Motor neuron (in vitro differentiated cells): ENCODE measurements at regions not wholly inside any gene's neighbourhood (a gene's known extent, or its start where the extent isn't known, plus 50 kb on each side); places are given as distances from the start of the nearest gene placed in this dataset.
A peak's percentile ranks its signal among the peaks of the same experiment; 100 is the strongest.

Experiments
- ATAC-seq, 8 experiments: fragments of 200-7000 bp; cut with Tn5 transposase; replicated peaks in 6 of 8; 2 replicates each; pipeline ENCODE4 v1.8.0; 2021; ENCODE audit warnings: mild to moderate bottlenecking in 8 of 8, moderate library complexity in 8 of 8
- H3K27ac ChIP-seq, 2 donors: fragments of 250-450 bp; sonication (Bioruptor Pico); 2 replicates each; pipeline ENCODE4 v1.9.0; 2021; ENCODE audit warnings: antibody characterized with exemption in 2 of 2, mild to moderate bottlenecking in 2 of 2, moderate library complexity in 1 of 2
- H3K4me1 ChIP-seq, 2 donors: fragments of 250-450 bp; sonication (Bioruptor Pico); replicated peaks in 1 of 2; 2 replicates each; pipeline ENCODE4 v1.6.1; 2021; ENCODE audit warnings: antibody characterized with exemption in 2 of 2, mild to moderate bottlenecking in 2 of 2, moderate library complexity in 1 of 2
- H3K4me3 ChIP-seq, 5 donors: fragments of 250-450 bp; sonication (Bioruptor Pico); 2 replicates each; pipeline ENCODE4 v1.9.0; 2021; ENCODE audit warnings: antibody characterized with exemption in 5 of 5, mild to moderate bottlenecking in 5 of 5, moderate library complexity in 4 of 5
- WGBS, 10 experiments: fragments of 450-650 bp; shearing (Covaris generic); methylation state at CpG; one replicate each; pipeline ENCODE4 v1.0.0; 2022; 5-methylcytosine and 5-hydroxymethylcytosine counted together
- in situ Hi-C, 9 experiments: fragments of 400-800 bp; cut with MboI; loops; one replicate each; pipeline ENCODE4 v1.15.0; 2021; ENCODE audit warnings: low sequenced_read_pairs in 9 of 9, low pct_unique_long_range_greater_than_20kb in 2 of 9; ENCODE audit not compliant: unreplicated experiment in 9 of 9

DNA sequence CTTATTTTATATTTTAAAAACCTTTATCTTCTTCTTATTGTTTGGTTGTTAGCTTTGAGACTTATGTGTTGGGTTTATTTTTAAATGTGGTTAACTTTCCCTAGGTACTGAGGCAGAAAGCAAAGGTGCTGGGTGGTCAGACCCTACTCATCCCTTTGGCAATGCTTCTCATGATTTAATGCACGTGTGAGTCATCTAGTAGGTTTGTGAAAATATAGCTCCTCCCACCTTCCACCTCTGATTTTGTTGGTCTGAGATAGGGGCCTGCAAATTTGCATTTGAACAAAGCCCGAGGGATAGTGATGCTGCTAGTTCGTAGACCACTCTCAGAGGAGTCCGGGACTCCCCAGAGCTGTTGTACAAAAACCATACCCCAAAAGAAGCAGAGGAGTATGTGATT lies 771.3 kb upstream of the ARGLU1 start:
- H3K4me1 ChIP-seq: peaks cover 3 to 31% of the 10 kb centered on the region in 2 donors
- no peak overlapping the region for H3K27ac ChIP-seq
- in situ Hi-C loops: no loop called here
- ATAC-seq: peak in 5 of 8 experiments; percentile 69 to 78 (median 77)
- WGBS, 10 experiments: 28 to 79% (median 62%) methylated on average over 2 to 4 of the region's 4 CpGs; no CpG with 5 or more reads in 3 of the 10 experiments
- no peak overlapping the region for H3K4me3 ChIP-seq

DNA sequence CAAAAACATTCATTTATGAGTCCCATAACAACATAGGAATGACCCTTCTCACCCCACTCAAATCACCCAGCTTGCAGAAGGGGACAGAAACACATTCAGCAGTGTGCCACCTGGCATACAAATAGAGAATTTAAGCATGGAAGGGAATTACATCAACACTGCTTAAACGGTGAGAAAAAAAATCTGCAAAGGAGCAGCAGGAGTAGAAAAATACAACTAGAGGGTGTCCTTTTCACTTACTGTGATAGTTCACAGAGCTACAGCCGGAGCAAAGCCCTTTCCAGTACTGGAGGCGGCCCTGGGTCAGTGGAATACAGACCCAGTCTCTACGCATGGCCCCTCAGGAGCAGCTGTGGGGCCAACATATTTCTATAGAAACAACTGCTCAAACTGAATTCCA lies 764.3 kb upstream of the ARGLU1 start:
- Histone ChIP-seq H3K4me1 (peaks cover 0 to 9% of the 10 kb centered on the region in 2 donors), H3K4me3 (no peak overlapping the region), H3K27ac (no peak overlapping the region)
- in situ Hi-C loops: no loop called here
- ATAC-seq: peak in 5 of 8 experiments; percentile 19 to 77 (median 32)
- WGBS, 10 experiments: 40 to 100% (median 69%) methylated on average over 1 to 3 of the region's 4 CpGs; no CpG with 5 or more reads in 2 of the 10 experiments

DNA sequence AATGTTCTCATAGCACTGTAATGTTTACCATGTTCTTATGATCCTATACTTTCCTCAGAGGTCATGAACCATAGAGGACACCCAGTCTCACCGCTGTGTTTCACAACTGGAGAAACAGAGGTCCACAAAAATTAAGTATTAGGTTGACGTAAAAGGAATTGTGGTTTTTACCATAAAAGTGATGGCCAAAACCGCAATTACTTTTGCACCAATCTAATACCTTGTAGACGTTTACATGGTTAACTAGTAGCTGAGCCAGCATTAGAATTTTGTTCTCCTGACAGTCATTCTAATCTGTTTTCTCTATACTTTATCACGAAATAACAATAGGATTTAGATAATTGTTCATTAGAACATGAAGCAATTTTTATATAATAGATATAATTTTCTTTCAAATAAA lies 763.4 kb upstream of the ARGLU1 start:
- ATAC-seq: no peak
- H3K27ac ChIP-seq: no peak overlapping the region
- 45 to 100% (median 88%) methylated on average over 3 to 5 of the region's 5 CpGs for WGBS, 10 experiments
- in situ Hi-C loops: no loop called here
- no peak overlapping the region for H3K4me3 ChIP-seq
- peaks cover 0 to under 1% of the 10 kb centered on the region in 2 donors for H3K4me1 ChIP-seq

DNA sequence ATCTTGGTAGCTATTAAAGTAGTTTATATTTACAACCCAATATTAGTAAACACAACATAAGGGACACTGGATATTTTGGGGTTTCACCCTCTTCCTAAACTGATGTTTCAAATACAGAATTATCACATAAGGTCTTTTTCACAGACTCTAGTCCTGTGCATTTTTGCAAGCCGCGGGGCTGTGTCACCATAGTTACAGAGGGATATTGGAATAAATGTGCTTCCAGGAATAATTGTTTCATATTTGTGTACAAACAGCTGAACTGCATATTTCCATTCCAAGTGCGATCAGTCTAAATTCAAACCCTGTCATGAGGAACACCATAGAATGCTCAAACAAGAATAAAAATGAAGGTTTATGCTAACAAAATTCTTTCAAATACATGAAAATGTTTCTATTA lies 762.5 kb upstream of the ARGLU1 start:
- in situ Hi-C loops: no loop called here
- WGBS, 10 experiments: 13 to 100% (median 90%) methylated on average over 1 to 3 of the region's 3 CpGs; no CpG with 5 or more reads in 2 of the 10 experiments
- Histone ChIP-seq H3K27ac (no peak overlapping the region), H3K4me3 (no peak overlapping the region), H3K4me1 (no peaks in the 10 kb centered on the region)
- no peak for ATAC-seq

DNA sequence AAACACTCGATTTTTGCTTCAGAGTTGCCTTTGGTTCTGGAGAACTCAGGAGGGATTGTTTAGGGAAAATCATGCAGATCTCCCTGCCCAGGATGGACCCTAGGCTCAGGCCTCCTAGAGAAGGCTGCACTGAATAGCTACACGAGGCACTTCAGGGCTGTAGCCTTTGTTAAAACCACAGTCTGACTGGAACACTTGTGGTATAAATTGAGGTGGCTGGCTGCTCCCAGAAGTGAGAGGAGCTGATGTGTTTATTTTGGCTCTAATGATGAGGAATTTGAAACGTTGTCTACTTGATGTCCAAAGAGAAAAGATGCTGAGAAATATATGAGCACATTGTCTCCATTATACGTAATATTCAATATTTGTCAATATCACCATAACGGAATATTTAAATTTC lies 762.1 kb upstream of the ARGLU1 start:
- 20 to 100% (median 61%) methylated on average over 1 to 5 of the region's 5 CpGs for WGBS, 10 experiments
- in situ Hi-C loops: no loop called here
- H3K4me3 ChIP-seq: no peak overlapping the region
- peaks cover 0 to under 1% of the 10 kb centered on the region in 2 donors for H3K4me1 ChIP-seq
- ATAC-seq: peak in 1 of 8 experiments; percentile 49
- H3K27ac ChIP-seq: no peak overlapping the region

DNA sequence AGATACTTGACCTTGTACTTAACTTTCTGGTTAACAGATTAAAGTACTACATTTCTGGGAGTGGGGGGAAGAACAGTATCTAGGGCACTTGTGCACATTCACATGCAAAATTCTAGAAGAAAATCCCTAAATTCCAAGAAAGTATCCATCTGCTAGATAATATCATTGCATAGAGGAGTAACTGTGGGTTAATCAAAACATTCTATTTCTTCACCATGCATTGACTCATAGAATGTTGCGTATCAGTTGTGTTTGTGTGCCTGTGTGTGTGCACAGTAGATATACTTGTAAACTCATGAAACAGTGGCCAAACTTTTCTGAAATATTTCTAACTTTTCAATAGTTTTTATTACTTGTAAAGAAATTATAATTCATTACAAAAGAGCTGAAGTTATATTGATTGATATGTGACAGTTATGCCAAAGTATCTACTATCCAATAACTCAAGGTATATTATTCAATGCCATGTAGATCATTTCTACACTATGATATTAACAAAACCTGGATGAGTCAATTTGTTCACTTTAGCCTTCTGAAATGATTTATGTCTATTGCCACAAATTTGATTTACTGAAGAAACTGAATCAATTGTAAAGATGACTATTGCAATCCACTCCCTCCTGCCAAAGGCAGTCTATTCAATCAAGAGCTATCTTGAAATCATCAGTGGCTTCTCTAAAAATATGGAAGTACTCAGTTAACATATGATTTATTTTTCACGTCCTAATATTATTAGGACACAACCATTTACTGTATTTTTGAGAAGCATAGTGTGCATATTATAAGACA lies 756.7 kb upstream of the ARGLU1 start:
- no peak for ATAC-seq
- in situ Hi-C loops: no loop called here
- Histone ChIP-seq H3K4me1 (peaks cover 0 to 2% of the 10 kb centered on the region in 2 donors), H3K27ac (no peak overlapping the region), H3K4me3 (no peak overlapping the region)
- 14 to 100% (median 88%) methylated on average over 1 to 2 of the region's 2 CpGs; no CpG with 5 or more reads in 1 of the 10 experiments for WGBS, 10 experiments

DNA sequence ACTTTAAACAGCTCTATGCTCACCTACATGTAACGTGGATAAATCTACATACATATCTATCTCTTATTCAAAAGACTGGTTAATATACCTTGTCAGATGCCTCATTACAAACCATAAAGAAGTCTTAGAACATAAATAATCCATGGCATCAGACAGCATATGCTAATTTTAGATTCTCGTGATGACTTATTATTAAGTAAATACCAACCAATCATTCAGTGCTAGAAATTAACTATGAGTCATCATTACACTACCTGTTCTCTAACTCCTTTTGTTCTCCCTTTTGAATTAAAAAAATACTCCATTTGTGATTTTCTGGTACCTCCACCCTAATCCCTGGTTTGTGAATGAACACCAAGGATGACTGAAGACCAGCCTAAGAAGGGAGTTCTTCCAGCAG lies 754.3 kb upstream of the ARGLU1 start:
- H3K4me3 ChIP-seq: no peak overlapping the region
- ATAC-seq: peak in 3 of 8 experiments; percentile 25 to 36 (median 26)
- H3K4me1 ChIP-seq: peaks cover 0 to 2% of the 10 kb centered on the region in 2 donors
- 40 to 100% (median 81%) methylated on average over 1 to 2 of the region's 2 CpGs for WGBS, 10 experiments
- H3K27ac ChIP-seq: no peak overlapping the region
- in situ Hi-C loops: no loop called here

DNA sequence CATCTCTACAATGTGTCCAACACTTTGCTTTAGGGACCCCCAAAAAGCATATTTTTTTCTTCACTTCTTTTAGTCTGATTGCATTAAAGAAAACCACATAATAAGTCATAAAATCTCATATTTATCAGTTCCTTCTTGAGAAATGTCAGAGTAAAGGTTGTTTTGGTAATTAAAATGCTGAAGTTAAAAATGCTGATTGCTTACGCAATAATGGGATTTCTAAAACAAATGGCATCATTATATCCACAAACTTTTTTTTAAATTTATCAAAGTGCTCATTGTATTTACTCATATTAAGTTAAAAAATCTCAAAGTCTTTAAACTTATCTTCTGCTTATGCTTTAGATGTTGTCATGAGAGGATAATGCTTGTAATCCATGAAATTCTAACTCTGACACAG lies 737.2 kb upstream of the ARGLU1 start:
- 71 to 100% (median 90%) methylated on average over 1 of the region's 1 CpG; no CpG with 5 or more reads in 2 of the 10 experiments for WGBS, 10 experiments
- in situ Hi-C loops: no loop called here
- H3K4me1 ChIP-seq: no peaks in the 10 kb centered on the region

DNA sequence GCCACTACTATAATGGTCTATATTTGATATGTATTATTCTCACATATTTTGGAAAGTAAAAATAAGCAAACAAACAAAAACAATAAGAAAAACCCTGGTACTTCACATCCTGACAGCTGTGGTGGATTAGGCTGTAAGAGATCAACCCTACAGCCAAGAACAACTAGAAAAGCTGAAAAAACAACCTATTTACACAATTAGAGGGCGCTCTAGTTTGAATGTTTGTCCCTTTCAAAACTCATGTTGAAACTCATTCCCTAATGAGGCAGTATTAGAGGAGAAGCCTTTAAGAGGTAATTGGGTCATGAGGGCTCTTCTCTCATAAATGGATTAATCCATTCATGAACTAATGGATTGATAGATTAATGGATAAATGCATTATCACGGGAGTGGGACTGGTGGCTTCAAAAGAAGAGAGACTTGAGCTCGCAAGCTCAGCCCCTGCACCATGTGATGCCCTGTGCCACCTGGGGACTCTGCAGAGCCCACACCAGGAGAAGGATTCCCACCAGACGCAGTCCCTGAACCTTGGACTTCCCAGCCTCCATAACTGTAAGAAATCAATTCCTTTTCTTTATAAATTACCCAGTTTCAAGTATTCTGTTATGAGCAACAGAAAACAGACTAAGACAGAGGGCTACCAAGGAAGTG lies 733.9 kb upstream of the ARGLU1 start:
- ATAC-seq: no peak
- WGBS, 10 experiments: 14 to 88% (median 69%) methylated on average over 1 to 4 of the region's 4 CpGs; no CpG with 5 or more reads in 2 of the 10 experiments
- in situ Hi-C loops: no loop called here
- Histone ChIP-seq H3K4me3 (no peak overlapping the region), H3K4me1 (no peaks in the 10 kb centered on the region), H3K27ac (no peak overlapping the region)

More for the DNA sequence above, 737.2 kb upstream of the ARGLU1 start:
- Histone ChIP-seq H3K27ac (no peak overlapping the region), H3K4me3 (no peak overlapping the region)
- no peak for ATAC-seq

DNA sequence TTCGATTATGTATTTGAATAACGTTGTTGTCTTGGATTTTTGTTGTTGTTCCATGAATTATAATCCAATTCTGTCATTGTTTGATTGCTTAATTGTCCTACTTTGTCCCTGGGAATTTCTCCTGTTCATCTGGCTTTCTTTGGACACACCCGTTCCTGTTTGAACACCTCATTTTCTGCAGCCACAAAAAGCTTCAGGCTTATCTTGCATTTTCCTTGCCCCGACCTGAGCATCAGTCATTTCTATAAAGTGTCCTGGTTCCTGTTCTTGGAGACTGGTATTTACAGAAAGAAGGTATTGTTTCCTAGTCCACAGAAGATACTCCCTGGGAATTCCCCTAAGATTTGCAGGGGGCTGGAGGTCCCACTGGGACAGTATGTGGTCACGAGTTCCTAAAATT lies 731.8 kb upstream of the ARGLU1 start:
- 29 to 96% (median 80%) methylated on average over 1 to 5 of the region's 5 CpGs for WGBS, 10 experiments
- Histone ChIP-seq H3K4me1 (no peaks in the 10 kb centered on the region), H3K27ac (no peak overlapping the region), H3K4me3 (no peak overlapping the region)
- in situ Hi-C loops: no loop called here
- no peak for ATAC-seq

DNA sequence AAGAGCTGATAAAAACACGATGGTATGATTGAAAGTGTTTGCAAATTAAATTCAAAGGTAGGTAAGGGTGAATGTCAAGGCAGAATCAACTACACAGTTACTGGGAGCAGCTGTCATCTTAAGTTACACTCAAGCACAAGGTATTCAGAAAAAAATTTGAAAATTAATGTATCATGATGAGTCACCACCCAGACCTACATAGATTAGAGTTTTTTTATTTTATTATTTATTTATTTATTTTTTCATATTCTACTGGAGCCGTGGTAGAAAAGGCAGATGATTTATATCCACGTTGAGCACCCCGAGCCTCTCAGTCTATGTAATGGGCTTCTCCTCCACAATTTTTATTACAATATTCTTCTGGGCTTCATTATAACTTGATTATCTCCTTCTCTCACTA lies 728.9 kb upstream of the ARGLU1 start:
- Histone ChIP-seq H3K4me3 (no peak overlapping the region), H3K4me1 (no peaks in the 10 kb centered on the region), H3K27ac (no peak overlapping the region)
- peak in 3 of 8 experiments; percentile 16 to 47 (median 38) for ATAC-seq
- WGBS, 10 experiments: 44 to 86% (median 61%) methylated on average over 2 to 4 of the region's 4 CpGs; no CpG with 5 or more reads in 1 of the 10 experiments
- in situ Hi-C loops: no loop called here

DNA sequence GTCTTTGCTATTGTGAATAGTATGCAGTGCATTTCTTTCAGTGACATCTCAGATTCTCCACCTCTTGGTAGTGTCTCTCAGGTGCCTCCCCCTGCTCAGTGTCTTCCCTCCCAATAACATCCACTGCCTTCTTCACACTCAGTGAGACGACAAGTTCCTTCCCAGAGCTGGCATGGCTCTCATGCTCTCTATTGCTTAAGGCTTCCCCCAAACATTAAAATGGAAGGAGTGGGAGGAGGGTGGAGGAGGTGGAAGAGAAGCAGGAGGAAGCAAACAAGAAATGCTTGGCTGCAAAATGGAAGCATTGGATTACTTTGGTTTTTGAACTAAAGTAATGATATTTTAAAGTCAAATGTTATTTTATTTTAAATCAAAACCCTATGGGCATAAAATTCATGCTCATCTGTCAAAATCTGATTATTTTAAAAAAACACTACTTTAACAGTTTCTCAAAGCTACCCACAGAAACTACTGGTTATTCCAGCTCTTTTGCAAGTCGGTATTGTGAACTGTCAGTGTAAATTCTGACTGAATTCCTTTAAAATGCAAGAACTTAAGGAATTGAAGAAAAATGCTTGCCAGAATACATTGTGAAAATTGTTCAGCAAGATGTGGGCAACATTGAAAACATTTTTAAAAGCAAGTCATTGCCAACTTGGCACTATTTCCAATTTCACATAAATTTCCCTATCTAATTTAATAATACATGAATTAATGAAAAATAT lies 727.6 kb upstream of the ARGLU1 start:
- H3K27ac ChIP-seq: no peak overlapping the region
- ATAC-seq: no peak
- in situ Hi-C loops: no loop called here
- 0 to 100% (median 75%) methylated on average over 1 to 2 of the region's 2 CpGs for WGBS, 10 experiments
- H3K4me3 ChIP-seq: no peak overlapping the region
- no peaks in the 10 kb centered on the region for H3K4me1 ChIP-seq

DNA sequence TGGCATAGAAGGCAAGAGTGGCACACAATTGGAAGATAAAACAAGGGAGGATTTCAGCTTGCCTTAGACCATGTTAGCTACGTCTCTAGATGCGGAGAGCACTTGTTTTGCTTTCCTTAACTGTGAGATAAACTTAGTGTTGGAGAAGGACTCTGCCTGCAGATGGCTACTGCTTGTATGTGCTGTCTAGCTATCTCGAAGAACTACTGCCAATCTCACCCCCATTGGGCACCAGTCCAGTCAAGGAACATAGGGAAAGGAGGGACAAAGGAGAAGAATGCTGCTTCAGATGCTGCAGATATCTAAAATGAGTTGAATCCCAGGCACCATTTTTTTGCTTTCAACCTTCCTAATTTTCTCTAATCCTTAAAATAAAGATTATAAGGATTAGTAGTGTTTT lies 726.0 kb upstream of the ARGLU1 start:
- Histone ChIP-seq H3K4me3 (no peak overlapping the region), H3K27ac (no peak overlapping the region)

More for the DNA sequence above, 726.0 kb upstream of the ARGLU1 start:
- no peak for ATAC-seq
- H3K4me1 ChIP-seq: no peaks in the 10 kb centered on the region
- 20 to 100% (median 90%) methylated on average over 1 to 3 of the region's 3 CpGs; no CpG with 5 or more reads in 1 of the 10 experiments for WGBS, 10 experiments
- in situ Hi-C loops: no loop called here
